T-helper 2 cell treated with Interferon-gamma antibody and Interleukin-4, amounts not matched to agents 100 ng/mL and 5 ng/mL, for 36 hours (primary cell): ENCODE measurements at regions not wholly inside any gene's neighbourhood (a gene's known extent, or its start where the extent isn't known, plus 50 kb on each side); places are given as distances from the start of the nearest gene placed in this dataset.

Experiments
- intact Hi-C: fragments of 100-400 bp; cut with micrococcal nuclease; formaldehyde crosslinking; loops from one replicate; pipeline ENCODE4 v1.15.1; 2023

- intact Hi-C loops: no loop called here
Observed at GRCh38 chr12:61011767-61012423, 1248.3 kb upstream of the USP15 start.

- intact Hi-C loops: no loop called here
Observed at GRCh38 chr12:61018571-61018970, 1241.6 kb upstream of the USP15 start.

- intact Hi-C loops: no loop called here
Observed at GRCh38 chr12:61023231-61023630, 1237.0 kb upstream of the USP15 start.

GRCh38 chr12:61029516-61029915 lies 1230.7 kb upstream of the USP15 start:
- intact Hi-C loops: no loop called here

- intact Hi-C loops: no loop called here
Observed at GRCh38 chr12:61037792-61038191, 1222.4 kb upstream of the USP15 start.

- intact Hi-C loops: no loop called here
Observed at GRCh38 chr12:61043838-61044237, 1216.4 kb upstream of the USP15 start.

GRCh38 chr12:61044766-61045165 lies 1215.4 kb upstream of the USP15 start:
- intact Hi-C loops: no loop called here

- intact Hi-C loops: no loop called here
Observed at GRCh38 chr12:61070640-61071414, 1189.4 kb upstream of the USP15 start.

- intact Hi-C loops: no loop called here
Observed at GRCh38 chr12:61072717-61073116, 1187.5 kb upstream of the USP15 start.

- intact Hi-C loops: no loop called here
Observed at GRCh38 chr12:61095111-61095510, 1165.1 kb upstream of the USP15 start.

GRCh38 chr12:61098031-61098580 lies 1162.1 kb upstream of the USP15 start:
- intact Hi-C loops: no loop called here

- intact Hi-C loops: no loop called here
Observed at GRCh38 chr12:61107118-61107517, 1153.1 kb upstream of the USP15 start.

- intact Hi-C loops: no loop called here
Observed at GRCh38 chr12:61111218-61111617, 1149.0 kb upstream of the USP15 start.

GRCh38 chr12:61137677-61138414 lies 1122.4 kb upstream of the USP15 start:
- intact Hi-C loops: no loop called here

- intact Hi-C loops: no loop called here
Observed at GRCh38 chr12:61138415-61138759, 1121.8 kb upstream of the USP15 start.

- intact Hi-C loops: no loop called here
Observed at GRCh38 chr12:61161961-61162360, 1098.2 kb upstream of the USP15 start.

GRCh38 chr12:61188801-61189595 lies 1071.2 kb upstream of the USP15 start:
- intact Hi-C loops: no loop called here

GRCh38 chr12:61213646-61214045 lies 1046.6 kb upstream of the USP15 start:
- intact Hi-C loops: no loop called here

- intact Hi-C loops: no loop called here
Observed at GRCh38 chr12:61220337-61220736, 1039.9 kb upstream of the USP15 start.

- intact Hi-C loops: no loop called here
Observed at GRCh38 chr12:61232040-61232439, 1028.2 kb upstream of the USP15 start.

- intact Hi-C loops: no loop called here
Observed at GRCh38 chr12:61250303-61250702, 1009.9 kb upstream of the USP15 start.
